ENCODE measurements at regions not wholly inside any gene's neighbourhood (a gene's known extent, or its start where the extent isn't known, plus 50 kb on each side); places are given as distances from the start of the nearest gene placed in this dataset.

GRCh38 chr21:18164933-18165332 is 79.7 kb upstream of the CHODL start:
- H3K4me3 ChIP-seq (ENCODE audit: low read length): no peak overlapping the region
- peak; percentile 28 for DNase-seq (ENCODE audit: low read depth)
- TF ChIP-seq CTCF (IDR thresholded peaks at IDR 0.05; ENCODE audit: insufficient read depth, low read depth, low read length, missing control alignments): no peak

GRCh38 chr21:18164483-18164882 is 80.2 kb upstream of the CHODL start:
- no peak for TF ChIP-seq CTCF (IDR thresholded peaks at IDR 0.05; ENCODE audit: insufficient read depth, low read depth, low read length, missing control alignments)
- H3K4me3 ChIP-seq (ENCODE audit: low read length): no peak overlapping the region
- no peak for DNase-seq (ENCODE audit: low read depth)

GRCh38 chr21:18163956-18164355 is 80.7 kb upstream of the CHODL start:
- TF ChIP-seq CTCF (IDR thresholded peaks at IDR 0.05; ENCODE audit: insufficient read depth, low read depth, low read length, missing control alignments): no peak
- no peak for DNase-seq (ENCODE audit: low read depth)
- H3K4me3 ChIP-seq (ENCODE audit: low read length): no peak overlapping the region

DNA sequence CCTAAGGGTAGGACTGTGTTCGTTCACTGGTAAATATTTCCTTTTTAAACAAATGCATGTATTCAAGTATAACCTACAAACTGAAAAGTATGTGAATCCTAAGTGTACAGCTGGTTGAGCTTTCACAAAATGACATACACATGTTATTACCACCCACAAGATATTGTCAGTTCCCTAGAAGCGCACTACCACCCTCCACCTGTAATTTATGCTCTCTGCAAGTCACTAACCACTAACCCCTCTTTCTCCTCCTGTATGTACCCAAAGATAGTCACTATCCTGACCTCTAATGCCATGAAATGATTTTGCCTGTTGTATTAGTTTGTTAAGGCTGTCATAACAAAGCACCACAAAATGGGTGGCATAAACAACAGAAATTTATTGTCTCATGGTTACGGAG is 82.8 kb upstream of the CHODL start:
- TF ChIP-seq CTCF (IDR thresholded peaks at IDR 0.05; ENCODE audit: insufficient read depth, low read depth, low read length, missing control alignments): no peak
- no peak overlapping the region for H3K4me3 ChIP-seq (ENCODE audit: low read length)
- no peak for DNase-seq (ENCODE audit: low read depth)

DNA sequence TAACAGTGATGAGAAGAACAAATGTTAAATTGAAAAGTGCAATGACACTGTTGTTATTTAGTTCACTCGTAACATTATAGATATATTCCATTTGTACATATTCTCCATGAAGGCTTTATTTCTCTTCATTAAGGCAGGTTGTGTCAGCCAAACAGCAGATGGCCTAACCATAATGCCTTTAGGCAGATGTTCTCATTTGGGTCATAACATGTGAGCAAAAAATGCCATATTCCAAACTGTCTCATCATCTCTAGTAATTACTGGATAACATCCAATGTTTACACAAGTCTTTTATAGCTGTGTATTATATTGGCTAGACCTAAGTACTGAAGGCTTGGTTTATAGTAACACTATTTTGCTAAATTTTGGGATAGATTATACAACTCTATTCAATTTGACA is 87.2 kb upstream of the CHODL start:
- TF ChIP-seq CTCF (IDR thresholded peaks at IDR 0.05; ENCODE audit: insufficient read depth, low read depth, low read length, missing control alignments): no peak
- H3K4me3 ChIP-seq (ENCODE audit: low read length): no peak overlapping the region
- no peak for DNase-seq (ENCODE audit: low read depth)

DNA sequence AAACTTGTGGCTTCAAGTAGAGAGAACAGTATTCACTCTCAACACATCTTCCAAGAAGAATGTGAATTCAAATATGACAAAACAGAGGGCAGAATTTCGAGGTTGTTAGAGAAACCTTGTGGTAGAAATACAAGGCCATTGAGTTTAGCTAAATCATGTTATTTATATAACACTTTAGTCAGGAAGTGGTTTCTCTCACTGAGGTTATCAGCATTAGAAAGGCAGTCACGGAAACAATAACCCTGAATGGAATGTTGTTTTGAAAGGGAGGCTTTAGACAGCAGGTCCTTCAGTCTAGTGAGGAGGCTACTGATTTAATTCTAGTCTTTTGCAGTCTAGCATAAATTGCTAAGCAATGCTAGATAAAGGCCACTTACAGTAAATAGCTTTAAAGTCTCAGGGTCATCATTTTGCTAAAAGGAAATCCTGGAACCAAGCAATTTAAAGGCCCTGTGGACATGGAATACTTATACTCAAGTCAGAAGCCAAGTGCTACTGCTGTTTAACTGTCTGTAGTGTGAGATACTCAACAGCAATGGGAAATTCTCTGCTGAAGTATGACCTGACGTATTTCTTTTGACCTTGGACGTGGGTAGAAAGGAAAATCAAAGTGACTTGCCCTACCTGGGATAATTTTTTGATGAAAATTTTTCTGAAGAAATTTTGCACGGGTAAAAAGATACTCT is 89.0 kb upstream of the CHODL start:
- TF ChIP-seq CTCF (IDR thresholded peaks at IDR 0.05; ENCODE audit: insufficient read depth, low read depth, low read length, missing control alignments): no peak
- DNase-seq (ENCODE audit: low read depth): no peak
- H3K4me3 ChIP-seq (ENCODE audit: low read length): no peak overlapping the region

- no peak for DNase-seq (ENCODE audit: low read depth)
- no peak for TF ChIP-seq CTCF (IDR thresholded peaks at IDR 0.05; ENCODE audit: insufficient read depth, low read depth, low read length, missing control alignments)
- no peak overlapping the region for H3K4me3 ChIP-seq (ENCODE audit: low read length)
These were observed 91.6 kb upstream of the CHODL start for GRCh38 chr21:18153063-18153462.

Data from epithelial cell of esophagus (primary cell).